Ovary (tissue), 7 donors: ENCODE measurements at regions not wholly inside any gene's neighbourhood (a gene's known extent, or its start where the extent isn't known, plus 50 kb on each side); places are given as distances from the start of the nearest gene placed in this dataset.

Experiments
- DNase-seq, 5 donors: peaks; one replicate each; pipeline ENCODE4 v3.0.0-alpha.2; 2019 to 2020
- H3K27ac ChIP-seq, 2 donors: fragments of 200-600 bp; one replicate each; pipeline versions ENCODE4 v1.5.1 to v1.8.0; 2019 to 2022
- H3K27me3 ChIP-seq: fragments of 200-600 bp; one replicate; pipeline ENCODE4 v1.8.0; 2022
- H3K36me3 ChIP-seq: fragments of 200-600 bp; sonication (generic); one replicate; pipeline ENCODE4 v1.5.1; 2019
- H3K4me1 ChIP-seq: one replicate; pipeline ENCODE4 v1.8.1; 2013; ENCODE audit warnings: mild to moderate bottlenecking, moderate library complexity; ENCODE audit not compliant: insufficient read depth
- H3K4me3 ChIP-seq: fragments of 200-600 bp; sonication (generic); one replicate; pipeline ENCODE4 v1.5.1; 2017
- H3K9me3 ChIP-seq, 2 donors: fragments of 200-600 bp in 1 of 2; sonication (generic) in 1 of 2; one replicate each; pipeline versions ENCODE4 v1.5.1 to v1.8.1; 2013 to 2019; ENCODE audit warnings: mild to moderate bottlenecking in 1 of 2, moderate library complexity in 1 of 2
- CTCF ChIP-seq, 3 donors: fragments of 450-650 bp in 2 of 3; fragments of 200-600 bp in 1 of 3; IDR thresholded peaks; one replicate each; pipeline versions ENCODE4 v1.5.1 to v1.8.0; 2016 to 2022; ENCODE audit warnings: antibody characterized with exemption in 3 of 3, mild to moderate bottlenecking in 1 of 3
- EP300 ChIP-seq: sonication (generic); formaldehyde crosslinking; IDR thresholded peaks from one replicate; pipeline ENCODE4 v1.6.1; 2017; ENCODE audit warnings: antibody characterized with exemption
- POLR2A ChIP-seq: fragments of 450-650 bp; IDR thresholded peaks from one replicate; pipeline ENCODE4 v1.6.1; 2017; ENCODE audit warnings: antibody characterized with exemption, mild to moderate bottlenecking, moderate library complexity
- WGBS, 3 donors: extraction: QIAGEN DNeasy Blood & Tissue Kit in 1 of 3; methylation state at CpG; one replicate each; pipeline versions ENCODE4 v1.1.5 to v1.1.7; 2013 to 2017; 5-methylcytosine and 5-hydroxymethylcytosine counted together
- intact Hi-C, 4 donors: fragments of 100-400 bp; cut with DNase I; formaldehyde crosslinking; loops; one replicate each; pipeline versions ENCODE4 v1.11.0 to v1.15.1; 2022 to 2023
- donor health status: DM: no; HTN: no; CAD: no; lungs with moderate emphysema.
- donor health status: DM: no; HTN: no; CAD: no.
- donor health status: Bipolar disorder and iron deficiency.
- donor health status: DM: no; HTN: no; CAD: no.
- donor health status: DM: yes; HTN: yes; CAD: no.

DNA sequence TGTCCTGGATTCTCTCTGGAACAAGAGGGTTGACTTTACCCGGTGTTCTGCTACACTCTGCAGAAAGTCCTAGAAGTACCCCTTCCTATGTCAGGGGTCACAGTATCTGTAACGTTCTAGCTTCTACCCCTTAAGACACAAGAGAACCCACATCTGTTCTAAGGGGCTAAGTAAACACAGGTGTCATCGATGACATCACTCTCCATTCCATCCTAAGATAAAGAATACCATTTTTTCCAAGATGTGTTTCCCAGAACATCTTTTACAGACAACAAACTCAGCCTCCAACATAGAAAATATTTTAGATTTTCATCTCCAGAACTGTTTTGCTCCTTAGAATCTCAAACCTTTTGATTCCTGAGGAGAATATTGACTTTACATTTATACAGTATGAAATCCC lies 239.1 kb downstream of the TRIB2 start:
- no peaks in the 10 kb centered on the region for H3K36me3 ChIP-seq
- intact Hi-C loops = no loop called here
- H3K4me3 ChIP-seq = no peak overlapping the region
- TF ChIP-seq CTCF (IDR thresholded peaks at IDR 0.05) (no peak), POLR2A (no peak), EP300 (no peak)
- H3K4me1 ChIP-seq = no peaks in the 10 kb centered on the region
- 40 to 67% (median 55%) methylated on average over 3 of the region's 3 CpGs for WGBS, 3 donors
- DNase-seq = no peak
- no peaks in the 10 kb centered on the region for H3K27me3 ChIP-seq
- H3K9me3 ChIP-seq = no peaks in the 10 kb centered on the region
- H3K27ac ChIP-seq = no peak overlapping the region

GRCh38 chr2:12957251-12957650 lies 240.5 kb downstream of the TRIB2 start:
- TF ChIP-seq EP300 (no peak), CTCF (IDR thresholded peaks at IDR 0.05) (no peak), POLR2A (no peak)
- Histone ChIP-seq H3K4me3 (no peak overlapping the region), H3K36me3 (no peaks in the 10 kb centered on the region), H3K9me3 (no peaks in the 10 kb centered on the region), H3K27ac (no peak overlapping the region), H3K27me3 (no peaks in the 10 kb centered on the region), H3K4me1 (no peaks in the 10 kb centered on the region)
- no peak for DNase-seq
- intact Hi-C loops = no loop called here
- WGBS, 3 donors = 92 to 97% (median 94%) methylated on average over 3 of the region's 3 CpGs

DNA sequence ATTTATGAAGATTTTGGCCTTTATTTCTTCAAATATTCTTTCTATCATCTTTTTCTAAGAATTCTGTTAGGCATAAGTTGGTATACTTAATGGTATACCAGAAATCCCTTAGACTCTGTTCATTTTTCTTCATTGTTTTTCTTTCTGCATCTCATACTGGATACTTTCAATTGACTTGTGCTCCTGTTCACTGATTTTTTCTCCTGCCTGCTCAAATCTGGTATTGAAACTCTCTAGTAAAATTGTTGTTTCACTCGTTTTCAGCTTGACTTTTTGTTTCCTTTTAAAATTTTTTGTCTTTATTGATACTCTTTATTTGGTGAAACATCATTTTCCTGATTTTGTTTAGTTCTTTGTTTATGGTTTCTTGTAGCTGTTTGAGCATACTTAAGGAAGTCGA lies 243.2 kb downstream of the TRIB2 start:
- Histone ChIP-seq H3K4me3 (no peak overlapping the region), H3K27ac (no peak overlapping the region), H3K9me3 (no peaks in the 10 kb centered on the region), H3K4me1 (no peaks in the 10 kb centered on the region), H3K27me3 (no peaks in the 10 kb centered on the region), H3K36me3 (no peaks in the 10 kb centered on the region)
- no peak for DNase-seq
- intact Hi-C loops = no loop called here
- 83 to 86% (median 85%) methylated on average over 2 of the region's 2 CpGs for WGBS, 3 donors
- TF ChIP-seq CTCF (IDR thresholded peaks at IDR 0.05) (no peak), EP300 (no peak), POLR2A (no peak)

GRCh38 chr2:12960671-12961070 lies 243.9 kb downstream of the TRIB2 start:
- TF ChIP-seq POLR2A (no peak), CTCF (IDR thresholded peaks at IDR 0.05) (no peak), EP300 (no peak)
- Histone ChIP-seq H3K9me3 (no peaks in the 10 kb centered on the region), H3K4me3 (no peak overlapping the region), H3K27ac (no peak overlapping the region), H3K36me3 (no peaks in the 10 kb centered on the region), H3K27me3 (no peaks in the 10 kb centered on the region), H3K4me1 (no peaks in the 10 kb centered on the region)
- intact Hi-C loops = no loop called here
- DNase-seq = no peak
- WGBS, 3 donors = 92 to 97% (median 96%) methylated on average over 1 of the region's 1 CpG
